GM21717 (cell line): ENCODE measurements at regions not wholly inside any gene's neighbourhood (a gene's known extent, or its start where the extent isn't known, plus 50 kb on each side); places are given as distances from the start of the nearest gene placed in this dataset.
"Not testable (repeated sequence)": the region's sequence is repeated elsewhere in the genome, so short reads cannot be mapped to it uniquely, and the experiment has no call there.

Source experiments
- ATAC-seq: cut with Tn5 transposase; IDR thresholded peaks from one replicate; pipeline ENCODE4 v1.9.1; 2021; ENCODE audit warnings: mild to moderate bottlenecking, moderate library complexity; ENCODE audit not compliant: unreplicated experiment

DNA sequence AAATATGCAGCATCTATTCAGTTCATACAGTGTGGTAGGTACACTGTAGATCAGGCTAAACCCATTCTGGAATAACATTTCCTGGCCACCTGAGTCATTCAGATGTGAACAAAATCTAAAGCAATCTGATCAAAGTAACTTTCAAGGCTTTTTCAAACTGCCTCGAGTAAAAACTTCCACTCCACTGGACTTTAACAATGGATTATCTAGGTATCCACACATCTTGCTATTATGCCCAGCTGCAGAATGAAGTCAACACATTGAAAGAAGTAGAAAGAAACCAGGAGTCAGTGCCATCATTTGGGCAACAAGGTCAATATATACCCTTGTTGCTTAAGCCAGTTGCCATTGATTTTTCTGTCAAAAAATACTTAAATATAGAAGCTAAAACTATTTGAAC is 1352.6 kb upstream of the NUDT12 start:
- no peak for ATAC-seq

DNA sequence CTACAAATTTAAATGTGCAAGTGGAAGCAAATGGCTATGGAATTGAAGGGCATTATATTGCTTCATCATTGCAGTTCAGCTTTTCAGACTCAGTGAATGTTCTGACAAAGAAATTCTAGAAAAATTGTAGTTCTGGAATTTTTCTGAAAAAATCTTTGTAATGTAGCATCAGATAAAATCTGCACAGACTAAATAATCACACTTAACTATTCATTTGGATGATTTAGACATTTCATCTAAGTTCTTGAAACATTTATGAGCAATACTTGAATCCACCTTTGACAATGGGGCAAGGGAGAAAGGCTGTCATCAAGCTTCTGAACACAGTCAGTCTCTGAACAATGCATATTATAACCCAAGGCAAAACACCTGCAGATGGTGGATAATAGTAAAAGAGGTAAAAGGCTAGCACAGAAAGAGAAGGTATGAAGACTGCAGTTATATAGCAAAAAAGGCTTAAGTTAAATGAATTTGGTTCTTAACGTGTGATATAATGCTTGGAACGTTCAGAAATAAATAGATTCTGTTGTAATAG is 1352.0 kb upstream of the NUDT12 start:
- ATAC-seq = no peak

DNA sequence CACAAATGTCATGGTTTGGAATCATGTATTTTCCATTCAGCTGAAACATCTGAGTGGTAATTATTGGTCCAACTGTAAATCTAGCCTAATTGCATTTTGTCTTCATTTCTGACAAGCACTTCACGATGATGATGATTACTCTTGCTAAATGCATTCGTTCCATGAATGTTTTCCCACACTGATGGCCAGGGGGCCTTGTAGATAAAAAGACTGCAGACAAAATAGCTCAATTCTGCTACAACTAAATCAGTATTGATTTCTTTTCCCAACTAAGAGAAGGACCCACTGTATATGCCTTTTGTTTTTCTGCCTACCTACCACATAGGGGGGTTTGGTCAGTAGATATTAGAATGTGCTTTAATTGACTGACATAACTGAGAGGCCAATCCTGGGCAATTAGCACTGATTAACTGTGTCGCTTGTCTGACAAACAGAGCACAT is 1351.3 kb upstream of the NUDT12 start:
- no peak for ATAC-seq

DNA sequence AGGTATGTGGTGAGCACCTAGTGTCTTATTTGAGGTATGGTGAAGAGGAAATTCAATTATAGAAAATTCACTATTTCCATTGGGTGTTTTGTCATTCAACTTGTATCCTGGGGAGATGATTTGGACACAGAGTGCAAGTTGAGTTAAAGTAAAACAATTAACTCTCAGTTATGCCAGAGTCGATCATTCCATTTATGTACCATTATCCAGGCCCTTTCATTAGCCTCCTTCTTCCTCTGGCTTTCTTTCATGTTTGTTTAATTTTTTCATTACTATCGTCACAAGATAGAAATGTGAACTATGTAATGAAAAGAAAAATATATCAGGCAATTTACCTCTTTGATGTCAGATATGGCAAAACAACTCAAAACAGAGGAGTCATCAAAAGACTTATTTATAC is 1347.2 kb upstream of the NUDT12 start:
- ATAC-seq = no peak

DNA sequence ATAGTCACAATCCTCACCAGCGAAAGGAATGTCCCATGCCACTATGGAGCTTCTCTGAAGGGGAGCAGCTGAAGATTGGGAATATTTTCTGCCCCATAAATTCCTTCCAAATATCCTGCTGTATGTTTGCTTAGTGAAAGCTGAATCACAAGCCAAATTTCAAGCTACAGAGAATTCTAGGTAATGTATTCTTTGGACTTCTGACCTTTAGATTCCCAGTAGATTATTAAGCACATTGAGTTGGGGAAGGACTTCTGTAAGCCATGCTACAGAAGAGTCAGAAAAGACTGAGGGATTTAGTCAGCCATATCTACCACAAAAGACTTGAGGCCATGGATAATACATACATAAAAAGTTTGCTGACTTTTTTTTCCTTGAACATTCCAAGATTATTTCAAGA is 1342.0 kb upstream of the NUDT12 start:
- ATAC-seq = no peak

DNA sequence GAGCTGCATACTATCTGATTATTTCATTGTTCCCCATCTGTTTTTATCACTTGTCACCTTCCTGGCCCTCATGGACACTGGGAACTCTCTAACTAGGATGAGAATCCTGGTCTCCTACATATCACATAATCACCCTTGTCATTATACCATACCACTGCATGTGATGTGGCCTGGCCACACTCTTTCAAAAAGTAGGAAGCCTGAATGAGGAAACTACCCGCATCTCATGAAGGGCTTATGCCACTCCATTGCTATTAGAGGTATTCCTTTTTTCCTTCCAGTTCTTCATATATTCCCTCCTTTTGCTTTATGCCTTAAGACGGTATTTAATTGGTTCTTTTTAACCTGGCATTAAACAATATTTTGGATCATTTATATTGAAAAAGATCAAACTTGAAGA is 1341.4 kb upstream of the NUDT12 start:
- no peak for ATAC-seq

DNA sequence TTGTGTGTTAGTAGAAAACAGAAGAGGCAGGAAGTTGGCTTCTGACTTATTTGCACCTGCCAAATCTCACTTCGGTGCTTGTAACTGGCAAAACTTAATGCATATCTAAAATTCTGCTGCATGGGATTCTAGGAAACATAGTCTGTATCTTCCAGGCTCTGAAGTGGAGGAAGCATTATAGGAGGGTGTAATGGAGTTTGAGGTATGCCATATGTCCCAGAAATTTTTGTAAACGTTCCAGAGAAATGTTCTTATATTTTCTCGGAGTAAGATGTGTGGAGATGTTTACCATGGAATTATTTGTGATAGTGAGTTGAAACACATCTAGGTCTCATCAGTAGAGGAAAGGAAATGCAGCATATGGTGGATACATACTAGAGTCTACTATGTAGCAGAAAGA is 1329.0 kb upstream of the NUDT12 start:
- no peak for ATAC-seq

DNA sequence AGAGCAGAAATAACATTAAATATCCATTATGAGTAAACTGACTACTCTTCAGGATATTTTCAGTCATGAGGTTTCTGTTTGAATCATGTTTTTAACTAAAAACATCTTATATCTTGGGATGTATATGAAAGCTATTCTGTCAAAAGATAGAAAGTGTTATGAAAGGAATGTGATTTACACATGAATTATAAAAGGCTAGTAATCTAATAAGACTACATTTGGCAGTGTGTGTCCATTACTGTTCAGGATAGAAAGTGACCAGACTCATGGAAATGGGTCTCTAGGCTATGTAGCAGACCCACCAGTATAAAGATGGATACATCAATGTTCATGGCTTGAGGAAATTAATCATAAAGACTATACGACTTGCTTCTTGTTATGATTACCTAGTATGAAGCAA is 1328.2 kb upstream of the NUDT12 start:
- no peak for ATAC-seq

DNA sequence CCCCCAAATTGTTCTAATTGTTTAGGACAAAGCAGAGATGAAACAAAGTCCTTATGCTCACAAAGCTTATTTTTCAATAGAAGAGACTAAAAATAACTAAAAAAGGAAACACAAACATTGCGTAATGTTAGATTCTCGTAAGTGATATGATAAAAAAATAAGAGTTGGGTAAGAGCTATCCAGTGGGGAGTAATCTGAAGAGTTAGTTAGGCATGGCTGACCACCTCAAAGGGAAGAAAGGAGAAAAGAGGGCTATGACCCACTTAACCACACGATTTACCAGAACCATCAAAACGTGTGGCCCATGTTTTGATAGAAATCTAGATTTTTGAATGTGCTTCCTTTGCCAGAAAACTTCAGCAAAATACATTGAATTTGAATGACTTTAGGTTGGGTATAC is 1296.8 kb upstream of the NUDT12 start:
- no peak for ATAC-seq

DNA sequence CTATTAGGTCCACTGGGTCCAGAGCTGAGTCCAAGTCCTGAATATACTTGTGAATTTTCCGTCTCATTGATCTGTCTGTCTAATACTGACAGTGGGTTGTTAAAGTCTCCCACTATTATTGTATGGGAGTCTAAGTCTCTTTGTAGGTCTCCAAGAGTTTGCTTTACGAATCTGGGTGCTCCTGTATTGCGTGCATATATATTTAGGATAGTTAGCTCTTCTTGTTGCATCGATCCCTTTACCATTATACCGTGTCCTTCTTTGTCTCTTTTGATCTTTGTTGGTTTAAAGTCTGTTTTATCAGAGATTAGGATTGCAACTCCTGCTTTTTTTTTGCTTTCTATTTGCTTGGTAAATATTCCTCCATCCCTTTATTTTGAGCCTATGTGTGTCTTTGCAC is 1289.5 kb upstream of the NUDT12 start:
- ATAC-seq = not testable (repeated sequence)

DNA sequence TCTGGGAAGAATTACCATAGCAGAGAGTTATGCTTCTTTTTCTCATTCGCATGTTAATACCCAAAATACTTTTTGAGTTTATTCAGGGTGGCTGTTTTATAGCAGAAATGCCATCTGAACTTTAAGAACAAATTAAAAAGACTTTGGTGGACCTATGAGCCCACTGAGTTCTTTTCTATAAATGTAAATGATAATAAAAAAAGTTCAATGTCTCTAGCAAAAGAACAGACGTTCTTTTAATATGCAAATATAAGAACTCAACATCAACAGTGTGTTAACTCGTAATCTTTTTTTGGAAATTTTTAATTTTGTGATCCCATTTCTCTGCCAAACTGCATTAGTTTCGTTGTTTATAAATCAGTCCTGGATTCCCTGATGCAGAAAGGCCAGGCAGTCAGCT is 1283.0 kb upstream of the NUDT12 start:
- no peak for ATAC-seq

DNA sequence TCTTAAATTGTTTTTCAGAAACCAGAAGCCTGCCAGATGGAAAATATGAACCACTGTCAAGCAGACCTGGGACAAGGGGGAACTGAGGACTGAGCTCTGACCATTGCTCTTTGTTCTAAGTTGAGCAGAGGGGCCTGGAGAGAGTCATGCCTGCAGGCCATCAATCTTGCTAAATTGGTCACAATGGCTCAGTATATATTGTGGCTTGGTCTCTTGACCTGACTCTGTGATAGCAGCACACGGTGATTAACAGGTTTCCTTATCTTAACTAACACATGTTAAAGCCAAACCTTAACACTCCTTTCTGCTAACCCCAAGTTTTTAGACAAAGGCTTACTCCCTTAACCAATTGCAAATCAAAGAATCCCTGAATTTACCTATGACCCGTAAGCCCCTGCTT is 1281.2 kb upstream of the NUDT12 start:
- no peak for ATAC-seq

DNA sequence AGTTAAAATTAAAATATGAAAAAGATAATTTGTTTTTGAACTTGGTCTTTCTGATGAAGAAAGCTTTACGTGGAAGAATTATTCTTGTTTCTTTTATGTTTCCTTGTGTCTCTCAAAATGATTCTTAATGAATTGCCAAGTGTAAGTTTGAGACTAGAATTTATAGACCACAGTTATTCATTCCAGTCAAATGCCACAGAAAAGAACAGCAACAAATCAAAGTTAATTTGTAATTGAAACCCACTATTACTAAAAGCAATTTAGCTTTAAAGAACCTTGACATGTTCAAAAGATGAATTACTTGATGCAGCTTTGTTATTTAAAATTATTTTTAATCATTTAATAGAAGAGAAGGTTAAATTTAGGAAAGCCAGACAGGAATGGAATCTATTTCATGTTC is 1277.7 kb upstream of the NUDT12 start:
- no peak for ATAC-seq

DNA sequence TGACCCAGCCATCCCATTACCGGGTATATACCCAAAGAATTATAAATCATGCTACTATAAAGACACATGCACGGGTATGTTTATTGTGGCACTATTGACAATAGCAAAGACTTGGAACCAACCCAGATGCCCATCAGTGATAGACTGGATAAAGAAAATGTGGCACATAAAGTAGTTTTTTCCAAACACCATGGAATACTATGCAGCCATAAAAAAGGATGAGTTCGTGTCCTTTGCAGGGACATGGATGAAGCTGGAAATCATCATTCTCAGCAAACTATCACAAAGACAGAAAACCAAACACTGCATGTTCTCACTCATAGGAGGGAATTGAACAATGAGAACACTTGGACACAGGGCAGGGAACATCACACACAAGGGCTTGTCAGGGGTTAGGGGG is 1268.9 kb upstream of the NUDT12 start:
- not testable (repeated sequence) for ATAC-seq

DNA sequence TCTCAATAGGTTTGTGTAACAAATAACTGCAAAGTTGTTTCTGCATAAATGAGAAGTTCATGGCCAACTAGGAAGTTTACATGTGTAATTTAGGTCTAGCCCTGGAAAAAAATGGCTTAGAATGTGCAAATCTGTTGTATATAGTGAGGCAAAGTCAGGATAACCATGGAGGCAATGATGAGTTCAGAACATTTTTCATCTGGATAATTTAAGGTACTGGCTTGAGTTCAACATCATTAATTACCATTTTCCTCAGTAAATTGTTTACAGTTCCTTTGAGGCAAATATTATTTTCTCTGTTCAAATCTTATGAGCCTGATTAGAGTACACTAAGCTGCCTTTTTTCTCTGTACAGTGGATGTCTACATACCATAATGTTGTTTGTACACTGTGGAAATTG is 1259.0 kb upstream of the NUDT12 start:
- no peak for ATAC-seq

DNA sequence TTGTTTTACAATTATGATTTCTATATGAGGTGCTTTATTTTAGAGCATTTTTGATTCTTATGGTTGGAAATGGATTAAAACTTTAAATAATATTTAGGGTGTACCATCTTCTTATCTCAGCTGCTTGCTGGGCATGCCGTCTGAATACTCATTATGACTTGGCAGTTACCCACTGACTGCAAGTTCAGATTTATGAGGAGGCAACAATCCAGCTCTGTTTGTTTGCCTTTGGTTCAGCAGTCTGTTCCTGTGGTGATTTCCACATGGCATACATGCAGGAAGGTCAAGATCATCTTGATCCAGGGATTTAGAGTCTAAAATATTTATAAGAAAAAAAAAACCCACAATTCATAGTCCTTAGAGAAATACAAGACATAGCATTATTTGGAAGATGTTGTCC is 1254.5 kb upstream of the NUDT12 start:
- no peak for ATAC-seq

DNA sequence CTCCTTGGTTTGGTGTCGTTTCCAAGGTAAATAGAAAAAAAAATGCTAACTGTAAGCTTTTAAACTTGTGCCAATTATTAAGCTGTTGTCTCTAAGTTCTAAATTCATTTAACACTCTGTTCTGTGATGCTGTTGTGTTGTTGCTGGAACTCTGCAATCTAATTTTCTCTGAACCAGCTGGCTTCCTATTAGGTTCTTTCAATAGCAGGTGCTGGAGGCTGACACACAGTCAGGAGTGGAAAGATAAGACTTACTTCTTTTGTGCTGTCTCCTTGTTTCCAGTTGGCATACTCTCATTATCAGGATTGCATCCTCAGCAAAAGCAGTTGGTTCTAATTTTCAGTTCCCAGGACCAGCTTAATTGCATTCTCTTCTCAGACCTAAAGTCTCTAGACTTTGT is 1252.6 kb upstream of the NUDT12 start:
- no peak for ATAC-seq

DNA sequence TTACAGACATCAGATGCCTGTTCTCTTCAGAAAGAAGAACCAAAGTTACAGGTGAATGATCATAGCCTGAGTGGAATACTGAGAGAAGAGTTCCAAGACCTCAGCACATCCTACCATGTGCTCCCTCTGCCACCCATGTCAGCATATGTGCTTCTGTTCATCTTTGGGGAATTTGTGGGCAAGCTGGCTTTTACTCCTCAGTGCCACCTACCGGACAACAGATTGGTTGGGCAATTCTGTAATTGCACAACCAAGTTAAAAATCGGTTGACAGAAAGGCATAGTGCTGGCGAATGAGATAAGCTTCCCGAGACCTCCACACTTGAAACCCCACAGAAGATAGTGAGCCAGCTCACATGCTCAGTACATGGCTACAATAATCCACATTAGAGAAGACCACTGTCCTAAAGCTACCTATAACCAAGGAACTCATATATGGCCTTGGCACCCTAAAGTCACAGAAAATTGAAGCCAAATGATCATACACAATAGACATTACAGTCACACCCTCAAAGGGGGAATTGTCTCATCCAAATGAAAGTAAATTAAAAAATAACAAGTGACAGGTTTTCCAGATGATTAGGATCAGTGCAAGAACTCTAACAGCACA is 1238.0 kb upstream of the NUDT12 start:
- peak; percentile 50 for ATAC-seq

DNA sequence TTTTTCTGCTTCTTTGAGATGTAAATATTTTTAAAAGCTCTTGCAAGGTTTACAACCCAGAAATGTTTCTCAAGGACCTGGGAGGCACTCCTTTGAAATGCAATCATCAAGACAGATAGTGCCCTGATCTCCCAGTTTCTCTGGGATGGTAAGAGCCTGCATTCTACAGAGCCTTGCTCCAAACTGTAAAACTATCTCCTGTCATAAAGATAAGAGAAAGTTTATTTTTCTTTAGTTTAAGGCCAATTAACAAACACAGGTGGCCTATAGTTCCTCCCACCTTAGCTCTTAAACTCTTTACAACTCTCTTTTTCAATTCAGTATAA is 1231.1 kb upstream of the NUDT12 start:
- ATAC-seq = no peak

DNA sequence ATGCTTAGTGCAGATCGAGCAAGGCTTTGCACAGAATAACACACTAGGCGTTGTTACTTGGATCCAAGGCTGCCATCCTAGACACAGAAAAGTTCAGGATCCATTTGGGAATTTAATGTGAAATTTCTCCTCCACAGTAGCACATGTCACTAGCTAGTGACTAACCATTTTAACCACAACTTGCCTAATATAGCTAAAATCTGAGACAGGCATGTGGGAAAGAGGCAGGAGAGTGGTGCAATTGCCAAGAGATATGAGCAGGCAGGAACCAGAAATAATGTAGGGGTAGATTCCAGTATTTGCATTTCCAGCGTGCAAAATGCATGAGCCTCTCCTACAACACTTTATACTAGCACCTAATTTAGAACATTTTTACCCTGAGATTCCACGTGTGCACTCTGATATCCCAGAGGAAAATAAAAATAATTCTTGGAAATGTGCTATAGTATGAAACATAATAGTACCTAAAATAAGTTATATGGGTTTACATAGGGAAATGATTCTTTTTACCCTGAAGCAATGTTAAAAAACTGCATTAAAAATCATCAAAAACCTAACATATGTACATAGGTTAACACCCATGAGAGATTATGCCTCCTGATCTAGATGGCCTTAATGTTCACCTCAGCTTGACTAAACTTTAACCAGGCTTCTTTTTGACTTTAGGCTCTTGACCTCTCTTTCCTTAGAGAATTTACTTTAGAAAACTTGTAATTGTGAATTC is 1230.6 kb upstream of the NUDT12 start:
- ATAC-seq = no peak

DNA sequence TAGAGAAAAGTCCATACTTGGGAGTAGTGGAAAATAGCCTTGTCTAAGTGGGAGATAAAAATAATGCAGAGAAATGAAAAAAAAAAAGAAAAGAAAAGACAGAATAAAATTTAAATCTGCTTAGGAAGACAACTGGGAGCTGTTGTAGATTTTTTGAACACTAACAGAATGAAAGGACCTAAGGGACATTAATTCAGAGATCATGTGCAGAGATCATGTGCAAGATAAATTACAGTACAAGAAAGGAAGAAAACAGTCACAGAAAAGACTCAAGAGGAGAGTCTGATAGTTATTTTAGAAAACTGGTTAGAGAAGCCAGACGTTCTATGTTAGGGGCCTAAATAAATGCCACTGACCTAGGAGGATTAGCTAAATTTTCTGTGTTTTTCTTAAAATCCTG is 1226.8 kb upstream of the NUDT12 start:
- no peak for ATAC-seq

DNA sequence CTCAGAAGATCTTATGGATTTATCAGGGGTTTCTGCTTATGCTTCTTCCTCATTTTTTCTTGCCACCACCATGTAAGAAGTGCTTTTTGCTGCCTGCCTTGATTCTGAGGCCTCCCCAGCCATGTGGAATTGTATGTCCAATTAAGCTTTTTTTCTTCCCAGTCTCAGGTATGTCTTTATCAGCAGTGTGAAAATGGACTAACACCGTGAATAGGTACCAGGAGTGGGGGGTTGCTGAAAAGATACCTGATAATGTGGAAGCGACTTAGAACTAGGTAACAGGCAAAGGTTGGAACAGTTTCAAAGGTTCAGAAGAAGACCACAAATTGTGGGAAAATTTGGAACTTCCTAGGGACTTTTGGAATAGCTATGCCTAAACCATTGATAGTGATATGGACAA is 1222.5 kb upstream of the NUDT12 start:
- ATAC-seq = no peak

DNA sequence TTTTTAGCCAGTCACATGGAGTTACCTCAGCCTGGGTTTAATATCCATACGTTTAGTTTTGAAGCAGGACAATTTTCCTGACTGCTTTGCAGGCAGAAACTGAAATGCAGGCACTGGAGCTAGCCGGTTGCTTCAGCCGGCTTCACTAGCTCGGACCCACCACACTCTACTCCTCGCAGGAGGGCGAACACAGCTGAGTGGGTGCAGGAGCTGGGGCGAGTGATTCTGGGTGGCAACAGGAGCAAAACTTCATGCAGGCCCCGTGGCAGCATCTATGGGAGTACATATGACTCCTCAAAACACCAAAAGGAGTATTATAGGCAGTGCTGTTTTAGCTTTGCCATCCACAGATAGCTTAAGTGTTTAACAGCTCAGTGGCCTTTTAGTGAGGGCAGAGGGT is 1211.8 kb upstream of the NUDT12 start:
- ATAC-seq = no peak
